Gastrocnemius medialis (tissue), 4 donors: ENCODE measurements at regions not wholly inside any gene's neighbourhood (a gene's known extent, or its start where the extent isn't known, plus 50 kb on each side); places are given as distances from the start of the nearest gene placed in this dataset.

ENCODE experiments used
- ATAC-seq, 2 donors: fragments of 150-250 bp; one replicate each; pipeline ENCODE4 v1.9.1; 2016
- DNase-seq, 2 donors: peaks; one replicate each; pipeline ENCODE4 v3.0.0-alpha.2; 2019
- H3K27ac ChIP-seq, 4 donors: fragments of 200-600 bp; sonication (generic); 1 replicate in 1 of 4; 2 replicates in 3 of 4; pipeline ENCODE4 v1.5.1; 2016 to 2018; ENCODE audit warnings: mild to moderate bottlenecking in 2 of 4, moderate library complexity in 1 of 4
- H3K27me3 ChIP-seq, 3 donors: fragments of 200-600 bp; sonication (generic) in 2 of 3; 1 replicate in 1 of 3; 2 replicates in 2 of 3; pipeline versions ENCODE4 v1.5.1 to v1.6.0; 2016 to 2019; ENCODE audit warnings: mild to moderate bottlenecking in 1 of 3, moderate library complexity in 1 of 3
- H3K36me3 ChIP-seq, 2 donors: fragments of 200-600 bp; sonication (generic) in 1 of 2; one replicate each; pipeline ENCODE4 v1.5.1; 2017 to 2018
- H3K4me1 ChIP-seq, 2 donors: fragments of 200-600 bp; sonication (generic) in 1 of 2; one replicate each; pipeline ENCODE4 v1.5.1; 2016 to 2017; ENCODE audit warnings: mild to moderate bottlenecking in 2 of 2
- H3K4me3 ChIP-seq, 4 donors: fragments of 200-600 bp; sonication (generic) in 3 of 4; 1 replicate in 1 of 4; 2 replicates in 3 of 4; pipeline ENCODE4 v1.5.1; 2016 to 2019; ENCODE audit warnings: mild to moderate bottlenecking in 2 of 4
- H3K9me3 ChIP-seq, 3 donors: fragments of 200-600 bp; sonication (generic) in 2 of 3; 1 replicate in 1 of 3; 2 replicates in 2 of 3; pipeline ENCODE4 v1.5.1; 2016 to 2019
- POLR2A ChIP-seq, 2 donors: fragments of 450-650 bp; IDR thresholded peaks; one replicate each; pipeline ENCODE4 v1.6.1; 2017; ENCODE audit warnings: antibody characterized with exemption in 2 of 2, mild to moderate bottlenecking in 2 of 2, moderate library complexity in 2 of 2
- in situ Hi-C, 4 donors: fragments of 200-750 bp; cut with MboI; loops; one replicate each; pipeline versions ENCODE4 v1.15.0 to v1.8.0; 2017; ENCODE audit warnings: low sequenced_read_pairs in 4 of 4
- intact Hi-C: fragments of 100-400 bp; cut with DNase I; formaldehyde crosslinking; loops from one replicate; pipeline ENCODE4 v1.15.1; 2023; ENCODE audit warnings: low total_unique reads
- TF ChIP-seq, protein P1 (sequence below), 5 experiments: fragments of 450-650 bp in 3 of 5; fragments of 200-600 bp in 2 of 5; sonication (generic) in 2 of 5; IDR thresholded peaks in 4 of 5; conservative IDR thresholded peaks in 1 of 5; 1 replicate in 4 of 5; 2 replicates in 1 of 5; pipeline ENCODE4 v1.5.1; 2016 to 2019; ENCODE audit warnings: antibody characterized with exemption in 5 of 5, mild to moderate bottlenecking in 3 of 5, moderate library complexity in 3 of 5

DNA sequence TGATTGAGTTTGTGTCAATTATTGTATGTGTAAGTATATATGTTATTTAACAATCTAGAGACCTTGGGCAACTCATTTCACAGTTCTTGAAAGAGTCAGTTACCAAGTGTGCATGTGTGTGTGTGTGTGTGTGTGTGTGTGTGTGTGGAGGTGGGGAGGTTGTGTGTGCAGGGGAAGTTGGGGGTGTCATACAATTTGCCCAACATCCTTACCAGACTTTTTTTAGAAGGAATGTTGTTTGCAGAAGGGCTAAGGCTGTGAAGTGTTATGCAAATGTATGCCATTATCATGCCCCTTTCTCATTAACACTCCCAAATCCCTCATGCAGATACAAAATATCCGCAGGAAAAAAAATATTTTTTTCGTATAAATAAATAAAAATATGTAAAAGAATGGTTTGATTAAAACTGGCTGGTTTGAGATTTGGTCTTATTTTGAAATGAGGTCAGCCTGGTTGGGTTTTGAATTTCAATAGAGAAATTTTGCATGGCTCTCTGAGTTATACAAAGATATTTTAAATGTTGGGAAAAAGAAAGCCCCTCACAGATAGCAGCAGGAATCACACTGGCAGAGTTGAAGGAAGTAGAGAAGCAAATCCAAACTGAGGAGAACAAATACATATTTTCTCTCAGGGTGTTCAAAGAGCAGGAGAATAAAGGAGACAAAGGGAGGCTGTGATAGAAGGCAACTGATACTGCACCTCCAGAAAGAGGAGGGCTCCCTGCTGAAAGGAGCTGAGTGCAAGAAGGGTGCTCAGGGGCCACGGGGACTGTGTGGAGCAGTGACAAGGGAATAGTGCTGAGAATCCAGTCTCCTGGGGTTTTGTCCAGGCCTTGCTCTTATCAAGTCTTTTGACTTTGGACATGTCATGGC is 1365.5 kb upstream of the CELF4 start:
- Histone ChIP-seq H3K4me3 (no peak overlapping the region), H3K27me3 (no peaks in the 10 kb centered on the region), H3K4me1 (no peaks in the 10 kb centered on the region), H3K36me3 (no peaks in the 10 kb centered on the region), H3K9me3 (no peaks in the 10 kb centered on the region), H3K27ac (no peak overlapping the region)
- no peak for DNase-seq
- in situ Hi-C loops (no loop called here), intact Hi-C loops (no loop called here)
- no peak for ATAC-seq
- TF ChIP-seq POLR2A (IDR thresholded peaks at IDR 0.05): no peak
- TF ChIP-seq, protein P1, sequence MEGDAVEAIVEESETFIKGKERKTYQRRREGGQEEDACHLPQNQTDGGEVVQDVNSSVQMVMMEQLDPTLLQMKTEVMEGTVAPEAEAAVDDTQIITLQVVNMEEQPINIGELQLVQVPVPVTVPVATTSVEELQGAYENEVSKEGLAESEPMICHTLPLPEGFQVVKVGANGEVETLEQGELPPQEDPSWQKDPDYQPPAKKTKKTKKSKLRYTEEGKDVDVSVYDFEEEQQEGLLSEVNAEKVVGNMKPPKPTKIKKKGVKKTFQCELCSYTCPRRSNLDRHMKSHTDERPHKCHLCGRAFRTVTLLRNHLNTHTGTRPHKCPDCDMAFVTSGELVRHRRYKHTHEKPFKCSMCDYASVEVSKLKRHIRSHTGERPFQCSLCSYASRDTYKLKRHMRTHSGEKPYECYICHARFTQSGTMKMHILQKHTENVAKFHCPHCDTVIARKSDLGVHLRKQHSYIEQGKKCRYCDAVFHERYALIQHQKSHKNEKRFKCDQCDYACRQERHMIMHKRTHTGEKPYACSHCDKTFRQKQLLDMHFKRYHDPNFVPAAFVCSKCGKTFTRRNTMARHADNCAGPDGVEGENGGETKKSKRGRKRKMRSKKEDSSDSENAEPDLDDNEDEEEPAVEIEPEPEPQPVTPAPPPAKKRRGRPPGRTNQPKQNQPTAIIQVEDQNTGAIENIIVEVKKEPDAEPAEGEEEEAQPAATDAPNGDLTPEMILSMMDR (IDR thresholded peaks at IDR 0.05 in 4 of 5, conservative IDR thresholded peaks at IDR 0.05 in 1 of 5): no peak

DNA sequence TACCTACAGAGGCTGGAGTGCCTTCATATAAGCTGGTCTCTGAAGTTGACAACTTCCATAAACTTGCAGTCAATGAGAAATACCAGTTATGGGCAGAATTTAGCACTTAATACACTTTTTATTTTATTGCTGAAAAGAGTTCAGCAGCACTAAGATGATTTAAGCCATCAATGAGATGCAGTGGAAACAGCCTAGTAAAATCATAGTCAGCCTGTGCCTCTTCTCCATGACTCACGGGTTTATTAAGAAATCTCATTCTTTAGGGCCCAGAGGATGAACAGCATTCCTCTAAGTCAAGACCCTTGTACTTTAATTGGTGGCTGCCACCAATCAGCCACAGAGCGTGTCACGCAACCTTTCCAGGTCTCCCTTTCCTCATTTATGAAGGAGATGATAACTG is 1357.9 kb upstream of the CELF4 start:
- in situ Hi-C loops: no loop called here
- TF ChIP-seq, protein P1 (IDR thresholded peaks at IDR 0.05 in 4 of 5, conservative IDR thresholded peaks at IDR 0.05 in 1 of 5): no peak
- TF ChIP-seq POLR2A (IDR thresholded peaks at IDR 0.05): no peak
- no peak overlapping the region for H3K27ac ChIP-seq
- intact Hi-C loops: no loop called here
- H3K27me3 ChIP-seq: no peaks in the 10 kb centered on the region
- H3K4me3 ChIP-seq: no peak overlapping the region
- no peaks in the 10 kb centered on the region for H3K36me3 ChIP-seq
- H3K4me1 ChIP-seq: no peaks in the 10 kb centered on the region
- H3K9me3 ChIP-seq: no peaks in the 10 kb centered on the region
- DNase-seq (no peak), ATAC-seq (no peak)

DNA sequence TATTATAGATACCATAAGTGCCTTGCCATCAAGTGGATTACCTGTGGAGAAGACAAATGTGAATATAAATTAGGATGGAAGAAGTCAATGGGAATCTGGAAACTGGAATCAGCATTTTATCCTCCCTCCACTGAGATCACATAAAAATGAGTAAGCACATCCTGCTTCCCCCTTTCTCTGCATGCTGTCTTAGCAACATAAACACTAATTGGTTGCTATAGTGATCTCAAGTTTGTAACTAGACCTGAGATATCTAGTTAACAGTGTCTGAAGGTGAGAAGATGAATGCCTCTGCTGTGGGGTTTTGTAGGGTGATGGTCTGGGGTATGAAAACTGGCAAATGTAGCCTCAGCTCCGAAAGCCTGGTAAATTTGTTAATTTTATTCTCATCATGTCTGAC is 1357.5 kb upstream of the CELF4 start:
- Histone ChIP-seq H3K4me3 (no peak overlapping the region), H3K27ac (no peak overlapping the region), H3K36me3 (no peaks in the 10 kb centered on the region), H3K9me3 (no peaks in the 10 kb centered on the region), H3K27me3 (no peaks in the 10 kb centered on the region), H3K4me1 (no peaks in the 10 kb centered on the region)
- TF ChIP-seq POLR2A (IDR thresholded peaks at IDR 0.05): no peak
- TF ChIP-seq, protein P1 (IDR thresholded peaks at IDR 0.05 in 4 of 5, conservative IDR thresholded peaks at IDR 0.05 in 1 of 5): no peak
- in situ Hi-C loops (no loop called here), intact Hi-C loops (no loop called here)
- ATAC-seq (no peak), DNase-seq (no peak)

DNA sequence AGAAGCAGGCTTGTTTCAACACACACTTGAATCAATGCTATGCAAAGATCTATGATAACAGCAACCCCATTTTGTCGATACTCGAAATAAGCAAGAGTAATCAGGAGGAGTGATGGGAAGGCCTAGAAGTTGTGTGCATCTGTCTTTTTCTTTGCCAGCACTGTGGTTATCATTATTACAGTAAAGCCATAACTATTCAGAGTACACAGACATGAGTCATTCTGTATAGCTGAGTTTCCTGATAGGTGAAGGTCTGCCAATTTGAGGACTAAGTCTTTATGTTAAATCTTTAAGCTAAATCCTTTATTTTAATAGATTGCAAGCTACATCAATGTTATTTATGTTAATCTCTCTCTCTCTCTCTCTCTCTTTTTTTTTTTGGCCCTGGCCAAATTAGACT is 1344.4 kb upstream of the CELF4 start:
- no peaks in the 10 kb centered on the region for H3K27me3 ChIP-seq
- H3K9me3 ChIP-seq: no peaks in the 10 kb centered on the region
- H3K4me1 ChIP-seq: no peaks in the 10 kb centered on the region
- in situ Hi-C loops: no loop called here
- H3K27ac ChIP-seq: no peak overlapping the region
- intact Hi-C loops: no loop called here
- no peak overlapping the region for H3K4me3 ChIP-seq
- DNase-seq (no peak), ATAC-seq (no peak)
- H3K36me3 ChIP-seq: no peaks in the 10 kb centered on the region
- TF ChIP-seq POLR2A (IDR thresholded peaks at IDR 0.05): no peak
- TF ChIP-seq, protein P1 (IDR thresholded peaks at IDR 0.05 in 4 of 5, conservative IDR thresholded peaks at IDR 0.05 in 1 of 5): no peak
